ENCODE measurements at regions not wholly inside any gene's neighbourhood (a gene's known extent, or its start where the extent isn't known, plus 50 kb on each side); places are given as distances from the start of the nearest gene placed in this dataset.

- no peak for TF ChIP-seq ZBED4 (CRISPR knock-in tag; IDR thresholded peaks at IDR 0.05; ENCODE audit: borderline replicate concordance)
- TF ChIP-seq, protein P1, sequence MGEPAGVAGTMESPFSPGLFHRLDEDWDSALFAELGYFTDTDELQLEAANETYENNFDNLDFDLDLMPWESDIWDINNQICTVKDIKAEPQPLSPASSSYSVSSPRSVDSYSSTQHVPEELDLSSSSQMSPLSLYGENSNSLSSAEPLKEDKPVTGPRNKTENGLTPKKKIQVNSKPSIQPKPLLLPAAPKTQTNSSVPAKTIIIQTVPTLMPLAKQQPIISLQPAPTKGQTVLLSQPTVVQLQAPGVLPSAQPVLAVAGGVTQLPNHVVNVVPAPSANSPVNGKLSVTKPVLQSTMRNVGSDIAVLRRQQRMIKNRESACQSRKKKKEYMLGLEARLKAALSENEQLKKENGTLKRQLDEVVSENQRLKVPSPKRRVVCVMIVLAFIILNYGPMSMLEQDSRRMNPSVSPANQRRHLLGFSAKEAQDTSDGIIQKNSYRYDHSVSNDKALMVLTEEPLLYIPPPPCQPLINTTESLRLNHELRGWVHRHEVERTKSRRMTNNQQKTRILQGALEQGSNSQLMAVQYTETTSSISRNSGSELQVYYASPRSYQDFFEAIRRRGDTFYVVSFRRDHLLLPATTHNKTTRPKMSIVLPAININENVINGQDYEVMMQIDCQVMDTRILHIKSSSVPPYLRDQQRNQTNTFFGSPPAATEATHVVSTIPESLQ (CRISPR knock-in tag; conservative IDR thresholded peaks at IDR 0.05), result no peak
- TF ChIP-seq ZNF75D (CRISPR knock-in tag; IDR thresholded peaks at IDR 0.05; ENCODE audit: borderline replicate concordance), result no peak
- no peak for TF ChIP-seq TEAD2 (CRISPR knock-in tag; IDR thresholded peaks at IDR 0.05)
- no peak for TF ChIP-seq EHMT2 (IDR thresholded peaks at IDR 0.05; ENCODE audit: borderline replicate concordance, low read depth, low read length)
- TF ChIP-seq ZNF740 (CRISPR knock-in tag; IDR thresholded peaks at IDR 0.05), result no peak
- TF ChIP-seq, protein P2, sequence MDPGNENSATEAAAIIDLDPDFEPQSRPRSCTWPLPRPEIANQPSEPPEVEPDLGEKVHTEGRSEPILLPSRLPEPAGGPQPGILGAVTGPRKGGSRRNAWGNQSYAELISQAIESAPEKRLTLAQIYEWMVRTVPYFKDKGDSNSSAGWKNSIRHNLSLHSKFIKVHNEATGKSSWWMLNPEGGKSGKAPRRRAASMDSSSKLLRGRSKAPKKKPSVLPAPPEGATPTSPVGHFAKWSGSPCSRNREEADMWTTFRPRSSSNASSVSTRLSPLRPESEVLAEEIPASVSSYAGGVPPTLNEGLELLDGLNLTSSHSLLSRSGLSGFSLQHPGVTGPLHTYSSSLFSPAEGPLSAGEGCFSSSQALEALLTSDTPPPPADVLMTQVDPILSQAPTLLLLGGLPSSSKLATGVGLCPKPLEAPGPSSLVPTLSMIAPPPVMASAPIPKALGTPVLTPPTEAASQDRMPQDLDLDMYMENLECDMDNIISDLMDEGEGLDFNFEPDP (CRISPR knock-in tag; conservative IDR thresholded peaks at IDR 0.05), result no peak
- no peak for TF ChIP-seq NFE2 (CRISPR knock-in tag; IDR thresholded peaks at IDR 0.05)
- TF ChIP-seq ZBTB42 (CRISPR knock-in tag; IDR thresholded peaks at IDR 0.05), result no peak
- ATAC-seq (no peak), DNase-seq (ENCODE audit: low spot score) (no peak), FAIRE-seq (no peak)
- no peak overlapping the region for H2AFZ ChIP-seq (ENCODE audit: low read length)
- no peaks in the 10 kb centered on the region for H3K4me1 ChIP-seq (ENCODE audit: insufficient read depth, low read length)
- H3K79me2 ChIP-seq (ENCODE audit: insufficient read depth, low read length), result no peaks in the 10 kb centered on the region
- ChIA-PET CTCF (ENCODE audit: low intra/inter-chr PET ratio, low total read pairs) (no interaction called here), POLR2A (no interaction called here)
- H3K9me3 ChIP-seq (ENCODE audit: low read length), result no peaks in the 10 kb centered on the region; the same call in none of the 2 replicates
- no peaks in the 10 kb centered on the region for H4K20me1 ChIP-seq (ENCODE audit: insufficient read depth, low read length)
- H3K4me3 ChIP-seq (replicated peaks in 1 of 3; ENCODE audit: insufficient read depth in 1 of 3, low read depth in 2 of 3, low read length in 3 of 3), result no peak overlapping the region
- H3K4me2 ChIP-seq (ENCODE audit: low read depth, low read length), result no peak overlapping the region
- intact Hi-C loops (cut with micrococcal nuclease; ENCODE audit: unreplicated experiment) (no loop called here), in situ Hi-C loops (cut with HindIII; ENCODE audit: extremely low pct_ligation_motif_present, low pct_unique_long_range_greater_than_20kb) (no loop called here)
- no TSS peak for BruUV-seq (replicated peaks)
- H3K27ac ChIP-seq (ENCODE audit: extremely low read length, insufficient read depth, low read length), result no peak overlapping the region
- H3K9ac ChIP-seq (ENCODE audit: insufficient read depth, low read depth, low read length), result no peak overlapping the region
- no peaks in the 10 kb centered on the region for H3K36me3 ChIP-seq (replicated peaks in 1 of 2; ENCODE audit: control insufficient read depth in 1 of 2, insufficient read depth in 2 of 2, low read length in 2 of 2)
- H3K27me3 ChIP-seq (ENCODE audit: control insufficient read depth in 1 of 2, insufficient read depth in 2 of 2, low read length in 2 of 2), result no peaks in the 10 kb centered on the region
- 21% methylated on average over 8 of the region's 8 CpGs for WGBS (ENCODE audit: low lambda C conversion rate)
These were observed 326.9 kb downstream of the DUSP10 start for GRCh38 chr1:221414772-221415539.

Data from HepG2 (cell line).